ENCODE measurements at regions not wholly inside any gene's neighbourhood (a gene's known extent, or its start where the extent isn't known, plus 50 kb on each side); places are given as distances from the start of the nearest gene placed in this dataset.

DNA sequence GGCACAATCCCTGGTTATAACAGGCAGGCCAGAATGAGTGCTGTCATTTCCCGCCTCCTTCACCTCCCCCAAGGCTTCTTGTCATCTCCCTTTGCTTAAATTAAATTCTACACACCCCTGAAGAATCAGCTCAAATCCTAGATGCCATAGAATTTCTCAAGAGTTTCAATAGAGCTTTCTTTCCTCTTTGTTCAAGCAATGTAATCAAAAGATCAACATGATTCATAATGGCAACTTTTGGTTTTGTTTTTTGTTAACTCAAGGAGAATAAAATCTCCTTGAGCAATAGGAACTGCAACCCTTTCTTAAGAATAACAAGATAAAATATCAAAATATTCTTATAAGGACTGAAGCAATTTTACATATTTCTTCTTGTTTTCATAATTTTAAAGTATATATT lies 180.8 kb upstream of the CDK1 start:
- no peak for TF ChIP-seq EZH2 (IDR thresholded peaks at IDR 0.05; ENCODE audit: low read length)
- TF ChIP-seq, protein P1, sequence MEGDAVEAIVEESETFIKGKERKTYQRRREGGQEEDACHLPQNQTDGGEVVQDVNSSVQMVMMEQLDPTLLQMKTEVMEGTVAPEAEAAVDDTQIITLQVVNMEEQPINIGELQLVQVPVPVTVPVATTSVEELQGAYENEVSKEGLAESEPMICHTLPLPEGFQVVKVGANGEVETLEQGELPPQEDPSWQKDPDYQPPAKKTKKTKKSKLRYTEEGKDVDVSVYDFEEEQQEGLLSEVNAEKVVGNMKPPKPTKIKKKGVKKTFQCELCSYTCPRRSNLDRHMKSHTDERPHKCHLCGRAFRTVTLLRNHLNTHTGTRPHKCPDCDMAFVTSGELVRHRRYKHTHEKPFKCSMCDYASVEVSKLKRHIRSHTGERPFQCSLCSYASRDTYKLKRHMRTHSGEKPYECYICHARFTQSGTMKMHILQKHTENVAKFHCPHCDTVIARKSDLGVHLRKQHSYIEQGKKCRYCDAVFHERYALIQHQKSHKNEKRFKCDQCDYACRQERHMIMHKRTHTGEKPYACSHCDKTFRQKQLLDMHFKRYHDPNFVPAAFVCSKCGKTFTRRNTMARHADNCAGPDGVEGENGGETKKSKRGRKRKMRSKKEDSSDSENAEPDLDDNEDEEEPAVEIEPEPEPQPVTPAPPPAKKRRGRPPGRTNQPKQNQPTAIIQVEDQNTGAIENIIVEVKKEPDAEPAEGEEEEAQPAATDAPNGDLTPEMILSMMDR (optimal IDR thresholded peaks at IDR 0.05 in 1 of 3, IDR thresholded peaks at IDR 0.05 in 1 of 3, conservative IDR thresholded peaks at IDR 0.05 in 1 of 3; ENCODE audit: extremely low read depth in 1 of 3, insufficient read depth in 2 of 3, low read length in 3 of 3), result no peak
- H3K9me3 ChIP-seq (ENCODE audit: control insufficient read depth, low read depth, low read length), result no peaks in the 10 kb centered on the region
- H3K4me3 ChIP-seq (ENCODE audit: control insufficient read depth in 2 of 3, extremely low read depth in 1 of 3, insufficient read depth in 2 of 3, low read depth in 1 of 3, low read length in 3 of 3), result no peak overlapping the region
- no peak overlapping the region for H3K4me2 ChIP-seq (ENCODE audit: control insufficient read depth, extremely low read depth, insufficient read depth, low read depth, low read length)
- H2AFZ ChIP-seq (ENCODE audit: control insufficient read depth, low read length), result no peak overlapping the region
- no peak overlapping the region for H3K9ac ChIP-seq (ENCODE audit: control insufficient read depth, extremely low read depth, insufficient read depth, low read length)
- no peak overlapping the region for H3K27ac ChIP-seq (ENCODE audit: control insufficient read depth, insufficient read depth, low read length)
- H4K20me1 ChIP-seq (ENCODE audit: control insufficient read depth, extremely low read depth, insufficient read depth, low read length), result no peaks in the 10 kb centered on the region
- H3K4me1 ChIP-seq (ENCODE audit: control insufficient read depth, extremely low read depth, insufficient read depth, low read length), result no peaks in the 10 kb centered on the region
- no peaks in the 10 kb centered on the region for H3K79me2 ChIP-seq (ENCODE audit: control insufficient read depth, insufficient read depth, low read length)
- DNase-seq (ENCODE audit: low read depth, low spot score), result no peak
- no peaks in the 10 kb centered on the region for H3K36me3 ChIP-seq (ENCODE audit: control insufficient read depth in 2 of 2, extremely low read depth in 1 of 2, insufficient read depth in 2 of 2, low read length in 2 of 2)
- no peaks in the 10 kb centered on the region for H3K9me1 ChIP-seq (ENCODE audit: control insufficient read depth, extremely low read depth, insufficient read depth, low read length)
- dilution Hi-C loops (cut with MboI; ENCODE audit: extremely low pct_ligation_motif_present, low sequenced_read_pairs), result no loop called here
- H3K27me3 ChIP-seq (ENCODE audit: control insufficient read depth, extremely low read depth, insufficient read depth, low read length), result no peaks in the 10 kb centered on the region
- no peak for FAIRE-seq

- Histone ChIP-seq H3K4me3 (ENCODE audit: control insufficient read depth in 2 of 3, extremely low read depth in 1 of 3, insufficient read depth in 2 of 3, low read depth in 1 of 3, low read length in 3 of 3) (no peak overlapping the region), H3K27ac (ENCODE audit: control insufficient read depth, insufficient read depth, low read length) (no peak overlapping the region), H2AFZ (ENCODE audit: control insufficient read depth, low read length) (no peak overlapping the region), H3K4me2 (ENCODE audit: control insufficient read depth, extremely low read depth, insufficient read depth, low read depth, low read length) (no peak overlapping the region), H3K79me2 (ENCODE audit: control insufficient read depth, insufficient read depth, low read length) (no peaks in the 10 kb centered on the region), H4K20me1 (ENCODE audit: control insufficient read depth, extremely low read depth, insufficient read depth, low read length) (no peaks in the 10 kb centered on the region), H3K9ac (ENCODE audit: control insufficient read depth, extremely low read depth, insufficient read depth, low read length) (no peak overlapping the region), H3K36me3 (ENCODE audit: control insufficient read depth in 2 of 2, extremely low read depth in 1 of 2, insufficient read depth in 2 of 2, low read length in 2 of 2) (no peaks in the 10 kb centered on the region), H3K27me3 (ENCODE audit: control insufficient read depth, extremely low read depth, insufficient read depth, low read length) (no peaks in the 10 kb centered on the region), H3K9me1 (ENCODE audit: control insufficient read depth, extremely low read depth, insufficient read depth, low read length) (no peaks in the 10 kb centered on the region), H3K4me1 (ENCODE audit: control insufficient read depth, extremely low read depth, insufficient read depth, low read length) (no peaks in the 10 kb centered on the region), H3K9me3 (ENCODE audit: control insufficient read depth, low read depth, low read length) (no peaks in the 10 kb centered on the region)
- dilution Hi-C loops (cut with MboI; ENCODE audit: extremely low pct_ligation_motif_present, low sequenced_read_pairs), result no loop called here
- FAIRE-seq (no peak), DNase-seq (ENCODE audit: low read depth, low spot score) (no peak)
- no peak for TF ChIP-seq EZH2 (IDR thresholded peaks at IDR 0.05; ENCODE audit: low read length)
These were observed 182.4 kb upstream of the CDK1 start for GRCh38 chr10:60595852-60596251.

DNA sequence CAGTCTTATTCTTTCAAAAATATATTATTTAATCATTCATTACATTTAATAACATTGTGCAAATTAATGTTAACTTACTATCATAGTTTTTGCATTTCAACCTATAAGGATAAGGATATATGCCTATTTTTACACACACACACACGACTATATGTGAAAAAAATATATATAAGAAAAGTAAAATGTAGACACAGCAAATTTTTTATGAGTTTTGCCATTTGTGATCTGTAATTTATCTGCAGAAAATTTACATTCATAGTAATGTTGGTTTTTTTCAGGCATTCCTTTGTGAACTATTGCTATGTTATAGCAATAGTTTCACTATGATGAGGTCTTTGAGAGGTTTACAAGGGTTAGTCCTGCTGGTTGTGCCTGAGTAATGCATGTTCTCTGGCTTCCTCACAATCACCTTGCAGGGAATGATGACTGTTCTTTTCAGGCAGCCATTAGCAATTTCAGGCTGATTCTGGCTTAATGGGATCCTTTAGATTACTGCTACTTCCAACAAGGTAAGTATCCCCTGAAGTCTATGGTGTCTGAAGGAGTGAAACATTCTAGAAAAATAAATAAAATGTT lies 183.7 kb upstream of the CDK1 start:
- H3K9ac ChIP-seq (ENCODE audit: control insufficient read depth, extremely low read depth, insufficient read depth, low read length), result no peak overlapping the region
- H3K36me3 ChIP-seq (ENCODE audit: control insufficient read depth in 2 of 2, extremely low read depth in 1 of 2, insufficient read depth in 2 of 2, low read length in 2 of 2), result no peaks in the 10 kb centered on the region
- H3K9me3 ChIP-seq (ENCODE audit: control insufficient read depth, low read depth, low read length), result no peaks in the 10 kb centered on the region
- DNase-seq (ENCODE audit: low read depth, low spot score), result no peak
- H3K4me3 ChIP-seq (ENCODE audit: control insufficient read depth in 2 of 3, extremely low read depth in 1 of 3, insufficient read depth in 2 of 3, low read depth in 1 of 3, low read length in 3 of 3), result no peak overlapping the region
- no peaks in the 10 kb centered on the region for H3K79me2 ChIP-seq (ENCODE audit: control insufficient read depth, insufficient read depth, low read length)
- dilution Hi-C loops (cut with MboI; ENCODE audit: extremely low pct_ligation_motif_present, low sequenced_read_pairs), result no loop called here
- H3K27ac ChIP-seq (ENCODE audit: control insufficient read depth, insufficient read depth, low read length), result no peak overlapping the region
- no peaks in the 10 kb centered on the region for H3K9me1 ChIP-seq (ENCODE audit: control insufficient read depth, extremely low read depth, insufficient read depth, low read length)
- no peak overlapping the region for H3K4me2 ChIP-seq (ENCODE audit: control insufficient read depth, extremely low read depth, insufficient read depth, low read depth, low read length)
- H3K4me1 ChIP-seq (ENCODE audit: control insufficient read depth, extremely low read depth, insufficient read depth, low read length), result no peaks in the 10 kb centered on the region
- FAIRE-seq, result peak; percentile 63
- no peak overlapping the region for H2AFZ ChIP-seq (ENCODE audit: control insufficient read depth, low read length)
- TF ChIP-seq, protein P1 (optimal IDR thresholded peaks at IDR 0.05 in 1 of 3, IDR thresholded peaks at IDR 0.05 in 1 of 3, conservative IDR thresholded peaks at IDR 0.05 in 1 of 3; ENCODE audit: extremely low read depth in 1 of 3, insufficient read depth in 2 of 3, low read length in 3 of 3), result peak in 2 of 3 experiments; percentile 11 to 21
- TF ChIP-seq EZH2 (IDR thresholded peaks at IDR 0.05; ENCODE audit: low read length), result no peak
- H3K27me3 ChIP-seq (ENCODE audit: control insufficient read depth, extremely low read depth, insufficient read depth, low read length), result no peaks in the 10 kb centered on the region
- no peaks in the 10 kb centered on the region for H4K20me1 ChIP-seq (ENCODE audit: control insufficient read depth, extremely low read depth, insufficient read depth, low read length)
